NOMO-1 treated with DMSO at 0.1 percent for 48 hours (cell line): ENCODE measurements at regions not wholly inside any gene's neighbourhood (a gene's known extent, or its start where the extent isn't known, plus 50 kb on each side); places are given as distances from the start of the nearest gene placed in this dataset.
A peak's percentile ranks its signal among the peaks of the same experiment; 100 is the strongest.
"Not testable (repeated sequence)": the region's sequence is repeated elsewhere in the genome, so short reads cannot be mapped to it uniquely, and the experiment has no call there.

Source experiments
- DNase-seq: peaks from one replicate; lab custom pipeline; 2025; ENCODE audit not compliant: unreplicated experiment; lab: John Stamatoyannopoulos, UW

- DNase-seq, result no peak
Observed at GRCh38 chr19:29873801-29874575, 62.2 kb downstream of the CCNE1 start.

- no peak for DNase-seq
Observed at GRCh38 chr19:29875931-29876330, 64.1 kb downstream of the CCNE1 start.

GRCh38 chr19:29876414-29876813 is 64.6 kb downstream of the CCNE1 start:
- peak; percentile 19 for DNase-seq

- not testable (repeated sequence) for DNase-seq
Observed at GRCh38 chr19:29876908-29877307, 65.1 kb downstream of the CCNE1 start.

- no peak for DNase-seq
Observed at GRCh38 chr19:29878973-29879654, 62.9 kb upstream of the URI1 start.

- no peak for DNase-seq
Observed at GRCh38 chr19:29879655-29879974, 62.4 kb upstream of the URI1 start.

GRCh38 chr19:29880498-29881081 is 61.4 kb upstream of the URI1 start:
- no peak for DNase-seq

GRCh38 chr19:29881386-29881785 is 60.7 kb upstream of the URI1 start:
- no peak for DNase-seq

GRCh38 chr19:29882719-29883105 is 59.3 kb upstream of the URI1 start:
- no peak for DNase-seq

- no peak for DNase-seq
Observed at GRCh38 chr19:29884044-29884443, 58.0 kb upstream of the URI1 start.

GRCh38 chr19:29884466-29884865 is 57.6 kb upstream of the URI1 start:
- DNase-seq, result no peak

- not testable (repeated sequence) for DNase-seq
Observed at GRCh38 chr19:29886106-29886505, 55.9 kb upstream of the URI1 start.

- no peak for DNase-seq
Observed at GRCh38 chr19:29886586-29886985, 55.5 kb upstream of the URI1 start.

- DNase-seq, result peak; percentile 49
Observed at GRCh38 chr19:29887442-29887855, 54.6 kb upstream of the URI1 start.

GRCh38 chr19:29888047-29888446 is 54.0 kb upstream of the URI1 start:
- not testable (repeated sequence) for DNase-seq

GRCh38 chr19:29889702-29890101 is 52.3 kb upstream of the URI1 start:
- no peak for DNase-seq

GRCh38 chr19:29890392-29890791 is 51.6 kb upstream of the URI1 start:
- no peak for DNase-seq
